ENCODE measurements at regions not wholly inside any gene's neighbourhood (a gene's known extent, or its start where the extent isn't known, plus 50 kb on each side); places are given as distances from the start of the nearest gene placed in this dataset.
A peak's percentile ranks its signal among the peaks of the same experiment; 100 is the strongest.

- POLR2A ChIA-PET (ENCODE audit: partially characterized antibody) = no interaction called here
These were observed 185.8 kb upstream of the GPR26 start for GRCh38 chr10:123480344-123480743.

More at GRCh38 chr10:123480344-123480743, 185.8 kb upstream of the GPR26 start:
- H3K4me2 ChIP-seq (ENCODE audit: insufficient read depth in 1 of 2, low read depth in 2 of 2, low read length in 2 of 2) = no peak overlapping the region
- peak overlapping the region; percentile 12 for H4K5ac ChIP-seq (ENCODE audit: insufficient read length, low read depth, low read length)
- no peak overlapping the region for H3K18ac ChIP-seq (ENCODE audit: extremely low read depth, low read length)
- no peak for DNase-seq (ENCODE audit: low read depth in 1 of 2, low spot score in 2 of 2)
- H3K23ac ChIP-seq (ENCODE audit: insufficient read length) = no peak overlapping the region
- no peak overlapping the region for H3K14ac ChIP-seq (ENCODE audit: insufficient read length)
- no peak overlapping the region for H3K9ac ChIP-seq (replicated peaks in 1 of 4; ENCODE audit: extremely low read depth in 1 of 4, low read depth in 3 of 4, low read length in 3 of 4)
- no peak for FAIRE-seq
- H2BK120ac ChIP-seq (replicated peaks; ENCODE audit: low read depth, low read length) = no peak overlapping the region
- H2BK5ac ChIP-seq (ENCODE audit: low read depth, low read length) = no peak overlapping the region
- H2BK20ac ChIP-seq (ENCODE audit: low read length) = no peak overlapping the region
- no peaks in the 10 kb centered on the region for H3K79me2 ChIP-seq (ENCODE audit: control insufficient read depth in 1 of 2, insufficient read depth in 2 of 2, low read length in 2 of 2)
- CTCF ChIA-PET (ENCODE audit: partially characterized antibody) = interaction anchor here (0.6 to 1.0 kb wide), 3 partner anchors 12 to 20 kb away, joined by 3 read pairs; no protein-coding TSS in a partner anchor
- no peak overlapping the region for H2AFZ ChIP-seq (ENCODE audit: low read length)
- H2BK12ac ChIP-seq (ENCODE audit: low read depth, low read length) = no peak overlapping the region
- H3K4me1 ChIP-seq (replicated peaks in 1 of 4; ENCODE audit: control insufficient read depth in 3 of 4, insufficient read depth in 4 of 4, low read length in 3 of 4) = peaks cover 0 to 6% (median 3%) of the 10 kb centered on the region in 4 experiments; a peak in 3 of 7 replicates
- H3K27ac ChIP-seq (ENCODE audit: low read depth, low read length) = no peak overlapping the region
- no peaks in the 10 kb centered on the region for H4K20me1 ChIP-seq (replicated peaks in 1 of 2; ENCODE audit: control insufficient read depth in 1 of 2, insufficient read depth in 2 of 2, low read length in 2 of 2)
- no peaks in the 10 kb centered on the region for H3K36me3 ChIP-seq (ENCODE audit: control insufficient read depth in 2 of 4, insufficient read depth in 4 of 4, low read length in 3 of 4)
- H3K4ac ChIP-seq (replicated peaks; ENCODE audit: insufficient read length, low read depth, low read length) = no peak overlapping the region
- no peaks in the 10 kb centered on the region for H3K79me1 ChIP-seq (ENCODE audit: low read depth, low read length)
- H3K23me2 ChIP-seq (ENCODE audit: low read depth, low read length) = no peaks in the 10 kb centered on the region
- H4K91ac ChIP-seq (replicated peaks; ENCODE audit: insufficient read length, low read length) = no peak overlapping the region
- H3K9me3 ChIP-seq (ENCODE audit: insufficient read depth in 2 of 2, low read depth in 1 of 2, low read length in 1 of 2) = no peaks in the 10 kb centered on the region
- H3K27me3 ChIP-seq (replicated peaks in 1 of 4; ENCODE audit: control insufficient read depth in 3 of 4, extremely low read depth in 1 of 4, insufficient read depth in 3 of 4, low read length in 3 of 4) = no peaks in the 10 kb centered on the region
- WGBS, 2 experiments (ENCODE audit: extremely low coverage in 1 of 2, insufficient coverage in 1 of 2, insufficient read length in 1 of 2, insufficient replicate concordance in 2 of 2, low coverage in 1 of 2, low lambda C conversion rate in 2 of 2, missing lambda C conversion rate in 1 of 2) = 93% methylated on average over 3 of the region's 4 CpGs; no CpG with 5 or more reads in 1 of the 2 experiments
- no peak for TF ChIP-seq POLR2A (IDR thresholded peaks at IDR 0.05; ENCODE audit: control extremely low read depth in 1 of 2, low read depth in 2 of 2, low read length in 2 of 2)
- TF ChIP-seq SIX5 (IDR thresholded peaks at IDR 0.05; ENCODE audit: low read depth, low read length) = no peak
- TF ChIP-seq RBBP5 (IDR thresholded peaks at IDR 0.05; ENCODE audit: borderline replicate concordance, low read depth, low read length) = no peak
- TF ChIP-seq ZNF274 (IDR thresholded peaks at IDR 0.05; ENCODE audit: borderline replicate concordance, extremely low read depth, low read length) = no peak
- TF ChIP-seq FOSL1 (IDR thresholded peaks at IDR 0.05; ENCODE audit: insufficient read depth, low read depth, low read length) = no peak
- TF ChIP-seq, protein P1, sequence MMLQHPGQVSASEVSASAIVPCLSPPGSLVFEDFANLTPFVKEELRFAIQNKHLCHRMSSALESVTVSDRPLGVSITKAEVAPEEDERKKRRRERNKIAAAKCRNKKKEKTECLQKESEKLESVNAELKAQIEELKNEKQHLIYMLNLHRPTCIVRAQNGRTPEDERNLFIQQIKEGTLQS (IDR thresholded peaks at IDR 0.05; ENCODE audit: insufficient read depth, low read depth, low read length) = no peak
- TF ChIP-seq YY1 (IDR thresholded peaks at IDR 0.05; ENCODE audit: low read depth, low read length) = no peak
- no peak for TF ChIP-seq TBP (IDR thresholded peaks at IDR 0.05; ENCODE audit: low read depth, low read length)
- no peak for TF ChIP-seq CBX5 (IDR thresholded peaks at IDR 0.05; ENCODE audit: low read depth, low read length)
- TF ChIP-seq CHD2 (IDR thresholded peaks at IDR 0.05; ENCODE audit: low read length) = no peak
- TF ChIP-seq NRF1 (IDR thresholded peaks at IDR 0.05; ENCODE audit: low read depth, low read length) = no peak
- no peak for TF ChIP-seq POLR2AphosphoS5 (IDR thresholded peaks at IDR 0.05; ENCODE audit: low read depth, low read length)
- no peak for TF ChIP-seq SUZ12 (IDR thresholded peaks at IDR 0.05; ENCODE audit: low read length)
- TF ChIP-seq GABPA (IDR thresholded peaks at IDR 0.05; ENCODE audit: borderline replicate concordance, insufficient read depth, low read length) = no peak
- no peak for TF ChIP-seq CHD1 (IDR thresholded peaks at IDR 0.05; ENCODE audit: low read depth, low read length)
- no peak for TF ChIP-seq EZH2 (IDR thresholded peaks at IDR 0.05; ENCODE audit: low read depth, low read length, severe bottlenecking)
- H3K4me3 ChIP-seq (ENCODE audit: extremely low read depth in 1 of 4, insufficient read depth in 2 of 4, low read depth in 3 of 4, low read length in 4 of 4) = no peak overlapping the region
- no peak overlapping the region for H2BK15ac ChIP-seq (ENCODE audit: low read length)
- no peak overlapping the region for H4K8ac ChIP-seq (ENCODE audit: extremely low read depth, insufficient read depth, low read length)
- no peak overlapping the region for H2AK5ac ChIP-seq (ENCODE audit: low read depth, low read length)
- H3K56ac ChIP-seq (replicated peaks; ENCODE audit: insufficient read length, low read depth, low read length) = no peak overlapping the region

Measured in H1 (cell line).